HepG2 (cell line): ENCODE measurements at regions not wholly inside any gene's neighbourhood (a gene's known extent, or its start where the extent isn't known, plus 50 kb on each side); places are given as distances from the start of the nearest gene placed in this dataset.

ENCODE experiments used
- ATAC-seq: fragments of 200-7000 bp; cut with Tn5 transposase; 3 replicates; pipeline ENCODE4 v1.9.1; 2020; ENCODE audit warnings: mild to moderate bottlenecking, moderate library complexity
- BruUV-seq: library from RNA; stranded (reverse); fragments of 400-500 nt; replicated peaks from 2 replicates; lab custom pipeline; 2021; lab: Mats Ljungman, UMichigan
- CTCF ChIA-PET: fragments of 300-600 bp; formaldehyde crosslinking; extraction: SDS; loops from one replicate; lab custom pipeline; 2021; ENCODE audit warnings: low total read pairs, inconsistent platforms, low intra/inter-chr PET ratio; lab: Yijun Ruan, JAX
- POLR2A ChIA-PET: fragments of 350-600 bp; sonication (Branson Sonifier 250); formaldehyde crosslinking; loops from one replicate; lab custom pipeline; 2020; ENCODE audit warnings: antibody characterized with exemption, inconsistent platforms; lab: Yijun Ruan, JAX
- DNase-seq: peaks from one replicate; pipeline ENCODE4 v3.0.0-alpha.2; 2015; ENCODE audit warnings: low spot score
- FAIRE-seq: peaks from 3 replicates; lab custom pipeline; 2011; peaks lifted over from hg19 to GRCh38; lab: Jason Lieb, UNC
- H2AFZ ChIP-seq: one replicate; pipeline ENCODE4 v1.6.1; 2011; ENCODE audit warnings: low read length, inconsistent platforms
- H3K27ac ChIP-seq: fragments of 300-600 bp; 3 replicates; pipeline ENCODE4 v1.8.0; 2011; ENCODE audit warnings: mixed run types, mild to moderate bottlenecking, mixed read lengths, low read length, inconsistent platforms; ENCODE audit not compliant: insufficient read depth; ENCODE audit errors: extremely low read length
- H3K27me3 ChIP-seq, 2 experiments: fragments of 200-600 bp in 1 of 2; 2 replicates in 1 of 2; 3 replicates in 1 of 2; pipeline versions ENCODE4 v1.6.0 to v1.8.0; 2011; ENCODE audit warnings: low read length in 2 of 2, mild to moderate bottlenecking in 2 of 2, moderate library complexity in 2 of 2, inconsistent platforms in 1 of 2; ENCODE audit not compliant: insufficient read depth in 2 of 2, control insufficient read depth in 1 of 2
- H3K36me3 ChIP-seq, 2 experiments: fragments of 200-600 bp in 1 of 2; replicated peaks in 1 of 2; 2 replicates in 1 of 2; 3 replicates in 1 of 2; pipeline versions ENCODE4 v1.5.1 to v1.8.0; 2011; ENCODE audit warnings: low read length in 2 of 2, inconsistent platforms in 1 of 2; ENCODE audit not compliant: insufficient read depth in 2 of 2, control insufficient read depth in 1 of 2
- H3K4me1 ChIP-seq: 2 replicates; pipeline ENCODE4 v1.5.1; 2012; ENCODE audit warnings: low read length, inconsistent platforms; ENCODE audit not compliant: insufficient read depth
- H3K4me2 ChIP-seq: 2 replicates; pipeline ENCODE4 v1.6.0; 2011; ENCODE audit warnings: low read depth, low read length, inconsistent platforms
- H3K4me3 ChIP-seq, 3 experiments: fragments of 200-600 bp in 1 of 3; sonication (generic), shearing (Covaris generic) in 1 of 3; replicated peaks in 1 of 3; 2 replicates each; pipeline ENCODE4 v1.5.1; 2011 to 2016; ENCODE audit warnings: low read length in 3 of 3, inconsistent platforms in 2 of 3, low read depth in 2 of 3, mild to moderate bottlenecking in 2 of 3, control low read depth in 1 of 3, mixed read lengths in 1 of 3; ENCODE audit not compliant: insufficient read depth in 1 of 3
- H3K79me2 ChIP-seq: one replicate; pipeline ENCODE4 v1.6.1; 2011; ENCODE audit warnings: low read length, inconsistent platforms; ENCODE audit not compliant: insufficient read depth
- H3K9ac ChIP-seq: 2 replicates; pipeline ENCODE4 v1.6.0; 2011; ENCODE audit warnings: mild to moderate bottlenecking, low read depth, low read length, inconsistent platforms; ENCODE audit not compliant: insufficient read depth
- H3K9me3 ChIP-seq: 2 replicates; pipeline ENCODE4 v1.5.1; 2012; ENCODE audit warnings: mild to moderate bottlenecking, low read length
- H4K20me1 ChIP-seq: 2 replicates; pipeline ENCODE4 v1.6.0; 2011; ENCODE audit warnings: inconsistent platforms, mild to moderate bottlenecking, low read length, moderate library complexity; ENCODE audit not compliant: insufficient read depth
- DNMT3B ChIP-seq: conservative IDR thresholded peaks from 2 replicates; pipeline ENCODE4 v1.6.1; 2016; ENCODE audit warnings: missing biosample characterization, control low read depth
- EED ChIP-seq: sonication (generic); formaldehyde crosslinking; IDR thresholded peaks from 2 replicates; pipeline ENCODE4 v1.5.0; 2020; ENCODE audit warnings: mild to moderate bottlenecking, missing genetic modification reagents
- FOSL1 ChIP-seq: sonication (generic); formaldehyde crosslinking; IDR thresholded peaks from 2 replicates; pipeline ENCODE4 v1.9.0; 2021; ENCODE audit warnings: missing genetic modification reagents, borderline replicate concordance
- GTF3A ChIP-seq: sonication (generic); formaldehyde crosslinking; conservative IDR thresholded peaks from 2 replicates; pipeline ENCODE4 v1.4.0; 2020; ENCODE audit warnings: mild to moderate bottlenecking, missing genetic modification reagents
- KLF6 ChIP-seq: IDR thresholded peaks from 2 replicates; pipeline ENCODE4 v1.8.0; 2016; ENCODE audit warnings: missing biosample characterization, missing genetic modification reagents
- MAFK ChIP-seq, 2 experiments: IDR thresholded peaks in 1 of 2; conservative IDR thresholded peaks in 1 of 2; 2 replicates each; pipeline ENCODE4 v1.6.1; 2011; ENCODE audit warnings: improper control_type of control experiment in 2 of 2, low read length in 2 of 2
- RFX1 ChIP-seq: fragments of 450-650 bp; IDR thresholded peaks from 2 replicates; pipeline ENCODE4 v1.6.1; 2017
- SP140L ChIP-seq: sonication (generic); formaldehyde crosslinking; IDR thresholded peaks from 2 replicates; pipeline ENCODE4 v1.4.0; 2020; ENCODE audit warnings: missing genetic modification reagents, borderline replicate concordance
- TAF1 ChIP-seq: sonication (generic); formaldehyde crosslinking; IDR thresholded peaks from 2 replicates; pipeline ENCODE4 v1.4.0; 2020; ENCODE audit warnings: missing genetic modification reagents
- ZNF451 ChIP-seq: sonication (generic); formaldehyde crosslinking; IDR thresholded peaks from 2 replicates; pipeline ENCODE4 v1.5.0; 2020; ENCODE audit warnings: mild to moderate bottlenecking, missing genetic modification reagents
- ZNF788 ChIP-seq: sonication (generic); formaldehyde crosslinking; IDR thresholded peaks from 2 replicates; pipeline ENCODE4 v1.5.0; 2020; ENCODE audit warnings: mild to moderate bottlenecking, missing genetic modification reagents, borderline replicate concordance
- WGBS: methylation state at CpG from one replicate; pipeline ENCODE4 v1.1.6; 2017; ENCODE audit warnings: low lambda C conversion rate; 5-methylcytosine and 5-hydroxymethylcytosine counted together
- in situ Hi-C: cut with HindIII; loops from 2 replicates; pipeline ENCODE4 v1.10.0; 2017; ENCODE audit warnings: low pct_unique_long_range_greater_than_20kb; ENCODE audit not compliant: extremely low pct_ligation_motif_present
- intact Hi-C: fragments of 100-400 bp; cut with micrococcal nuclease; formaldehyde crosslinking; loops from one replicate; pipeline ENCODE4 v1.10.0; 2022; ENCODE audit not compliant: unreplicated experiment
- TF ChIP-seq, protein P1 (sequence below): sonication (generic); formaldehyde crosslinking; IDR thresholded peaks from 2 replicates; pipeline ENCODE4 v1.4.0; 2020; ENCODE audit warnings: missing genetic modification reagents
- TF ChIP-seq, protein P2 (sequence below): sonication (generic); formaldehyde crosslinking; IDR thresholded peaks from 2 replicates; pipeline ENCODE4 v1.9.0; 2022; ENCODE audit warnings: missing genetic modification reagents, mild to moderate bottlenecking, borderline replicate concordance
- TF ChIP-seq, protein P3 (sequence below): sonication (generic); formaldehyde crosslinking; IDR thresholded peaks from 2 replicates; pipeline ENCODE4 v1.5.1; 2020; ENCODE audit warnings: missing genetic modification reagents, mild to moderate bottlenecking, borderline replicate concordance
- TF ChIP-seq, protein P4 (sequence below): sonication (generic); formaldehyde crosslinking; IDR thresholded peaks from 2 replicates; pipeline ENCODE4 v1.4.0; 2020; ENCODE audit warnings: mild to moderate bottlenecking, missing genetic modification reagents

DNA sequence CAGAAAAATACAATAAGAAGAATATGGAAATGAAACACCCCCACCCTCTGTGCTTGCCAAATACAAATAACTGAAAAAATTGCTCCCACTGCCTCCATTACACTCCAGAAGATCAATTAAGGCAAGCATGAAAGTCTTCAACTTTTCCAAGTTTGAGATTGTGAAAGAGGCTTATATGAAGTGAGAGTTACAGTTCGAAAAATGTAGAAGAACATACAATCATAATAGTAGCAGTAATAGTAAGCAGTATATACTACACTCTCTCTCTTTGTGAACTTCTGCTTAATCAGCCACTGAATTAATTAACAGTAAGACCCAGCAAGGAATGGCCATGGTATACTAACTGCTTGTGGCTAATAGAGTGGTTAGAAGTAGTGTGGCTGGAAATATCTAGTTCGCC, 923.2 kb downstream of the RPA4 start:
- in situ Hi-C loops (no loop called here), intact Hi-C loops (no loop called here)
- TF ChIP-seq, protein P1, sequence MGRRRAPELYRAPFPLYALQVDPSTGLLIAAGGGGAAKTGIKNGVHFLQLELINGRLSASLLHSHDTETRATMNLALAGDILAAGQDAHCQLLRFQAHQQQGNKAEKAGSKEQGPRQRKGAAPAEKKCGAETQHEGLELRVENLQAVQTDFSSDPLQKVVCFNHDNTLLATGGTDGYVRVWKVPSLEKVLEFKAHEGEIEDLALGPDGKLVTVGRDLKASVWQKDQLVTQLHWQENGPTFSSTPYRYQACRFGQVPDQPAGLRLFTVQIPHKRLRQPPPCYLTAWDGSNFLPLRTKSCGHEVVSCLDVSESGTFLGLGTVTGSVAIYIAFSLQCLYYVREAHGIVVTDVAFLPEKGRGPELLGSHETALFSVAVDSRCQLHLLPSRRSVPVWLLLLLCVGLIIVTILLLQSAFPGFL = no peak
- no peak for TF ChIP-seq MAFK (conservative IDR thresholded peaks at IDR 0.05 in 1 of 2, IDR thresholded peaks at IDR 0.05 in 1 of 2; ENCODE audit: low read length in 2 of 2)
- TF ChIP-seq DNMT3B (CRISPR knock-in tag) = no peak
- TF ChIP-seq TAF1 = no peak
- no peak for TF ChIP-seq ZNF451 (CRISPR knock-in tag)
- TF ChIP-seq FOSL1 (CRISPR knock-in tag) = no peak
- no peak for TF ChIP-seq KLF6 (CRISPR knock-in tag)
- TF ChIP-seq GTF3A (CRISPR knock-in tag) = no peak
- no peak for TF ChIP-seq SP140L
- TF ChIP-seq, protein P2, sequence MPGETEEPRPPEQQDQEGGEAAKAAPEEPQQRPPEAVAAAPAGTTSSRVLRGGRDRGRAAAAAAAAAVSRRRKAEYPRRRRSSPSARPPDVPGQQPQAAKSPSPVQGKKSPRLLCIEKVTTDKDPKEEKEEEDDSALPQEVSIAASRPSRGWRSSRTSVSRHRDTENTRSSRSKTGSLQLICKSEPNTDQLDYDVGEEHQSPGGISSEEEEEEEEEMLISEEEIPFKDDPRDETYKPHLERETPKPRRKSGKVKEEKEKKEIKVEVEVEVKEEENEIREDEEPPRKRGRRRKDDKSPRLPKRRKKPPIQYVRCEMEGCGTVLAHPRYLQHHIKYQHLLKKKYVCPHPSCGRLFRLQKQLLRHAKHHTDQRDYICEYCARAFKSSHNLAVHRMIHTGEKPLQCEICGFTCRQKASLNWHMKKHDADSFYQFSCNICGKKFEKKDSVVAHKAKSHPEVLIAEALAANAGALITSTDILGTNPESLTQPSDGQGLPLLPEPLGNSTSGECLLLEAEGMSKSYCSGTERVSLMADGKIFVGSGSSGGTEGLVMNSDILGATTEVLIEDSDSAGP (CRISPR knock-in tag) = no peak
- TF ChIP-seq, protein P3, sequence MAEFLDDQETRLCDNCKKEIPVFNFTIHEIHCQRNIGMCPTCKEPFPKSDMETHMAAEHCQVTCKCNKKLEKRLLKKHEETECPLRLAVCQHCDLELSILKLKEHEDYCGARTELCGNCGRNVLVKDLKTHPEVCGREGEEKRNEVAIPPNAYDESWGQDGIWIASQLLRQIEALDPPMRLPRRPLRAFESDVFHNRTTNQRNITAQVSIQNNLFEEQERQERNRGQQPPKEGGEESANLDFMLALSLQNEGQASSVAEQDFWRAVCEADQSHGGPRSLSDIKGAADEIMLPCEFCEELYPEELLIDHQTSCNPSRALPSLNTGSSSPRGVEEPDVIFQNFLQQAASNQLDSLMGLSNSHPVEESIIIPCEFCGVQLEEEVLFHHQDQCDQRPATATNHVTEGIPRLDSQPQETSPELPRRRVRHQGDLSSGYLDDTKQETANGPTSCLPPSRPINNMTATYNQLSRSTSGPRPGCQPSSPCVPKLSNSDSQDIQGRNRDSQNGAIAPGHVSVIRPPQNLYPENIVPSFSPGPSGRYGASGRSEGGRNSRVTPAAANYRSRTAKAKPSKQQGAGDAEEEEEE (CRISPR knock-in tag) = no peak
- no peak for TF ChIP-seq EED (CRISPR knock-in tag)
- no peak for TF ChIP-seq ZNF788 (CRISPR knock-in tag)
- TF ChIP-seq, protein P4, sequence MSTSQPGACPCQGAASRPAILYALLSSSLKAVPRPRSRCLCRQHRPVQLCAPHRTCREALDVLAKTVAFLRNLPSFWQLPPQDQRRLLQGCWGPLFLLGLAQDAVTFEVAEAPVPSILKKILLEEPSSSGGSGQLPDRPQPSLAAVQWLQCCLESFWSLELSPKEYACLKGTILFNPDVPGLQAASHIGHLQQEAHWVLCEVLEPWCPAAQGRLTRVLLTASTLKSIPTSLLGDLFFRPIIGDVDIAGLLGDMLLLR (CRISPR knock-in tag) = no peak
- TF ChIP-seq RFX1 = no peak
- BruUV-seq = no TSS peak
- ChIA-PET POLR2A (no interaction called here), CTCF (no interaction called here)
- Histone ChIP-seq H3K27me3 (no peaks in the 10 kb centered on the region), H3K4me1 (no peaks in the 10 kb centered on the region), H3K4me3 (no peak overlapping the region), H3K36me3 (no peaks in the 10 kb centered on the region), H3K4me2 (no peak overlapping the region), H2AFZ (no peak overlapping the region), H4K20me1 (no peaks in the 10 kb centered on the region), H3K9ac (no peak overlapping the region), H3K27ac (no peak overlapping the region), H3K9me3 (no peaks in the 10 kb centered on the region), H3K79me2 (no peaks in the 10 kb centered on the region)
- DNase-seq (no peak), FAIRE-seq (no peak), ATAC-seq (no peak)
- 3% methylated on average over 2 of the region's 2 CpGs for WGBS
